Stimulated activated memory B cell treated with anti-CD40 and anti-IgM and Interleukin-4, amounts not matched to agents 10 μg/mL and 1 μg/mL and 100 μg/mL, for 72 hours (primary cell): ENCODE measurements at regions not wholly inside any gene's neighbourhood (a gene's known extent, or its start where the extent isn't known, plus 50 kb on each side); places are given as distances from the start of the nearest gene placed in this dataset.

Experiments
- ATAC-seq: fragments of 150-1000 bp; cut with Tn5 transposase; 2 replicates; pipeline ENCODE4 v1.10.0; 2021
- H3K27ac Mint-ChIP-seq: one replicate; pipeline ENCODE4 v1.8.0; 2022; ENCODE audit warnings: mild to moderate bottlenecking, mixed read lengths
- H3K27me3 Mint-ChIP-seq: one replicate; pipeline ENCODE4 v1.8.0; 2022; ENCODE audit warnings: mixed read lengths
- H3K36me3 Mint-ChIP-seq: one replicate; pipeline ENCODE4 v1.8.0; 2022; ENCODE audit warnings: mixed read lengths
- H3K4me1 Mint-ChIP-seq: one replicate; pipeline ENCODE4 v1.8.0; 2022; ENCODE audit warnings: mixed read lengths
- H3K4me3 Mint-ChIP-seq: one replicate; pipeline ENCODE4 v1.8.0; 2022; ENCODE audit warnings: mild to moderate bottlenecking, moderate library complexity, mixed read lengths
- H3K9me3 Mint-ChIP-seq: one replicate; pipeline ENCODE4 v1.8.0; 2022; ENCODE audit warnings: mixed read lengths

GRCh38 chr16:52786091-52786490, 239.1 kb upstream of the TOX3 start:
- H3K4me3 Mint-ChIP-seq: no peak overlapping the region
- H3K27ac Mint-ChIP-seq: no peak overlapping the region
- H3K9me3 Mint-ChIP-seq: no peaks in the 10 kb centered on the region
- no peaks in the 10 kb centered on the region for H3K36me3 Mint-ChIP-seq
- H3K27me3 Mint-ChIP-seq: no peaks in the 10 kb centered on the region
- no peak for ATAC-seq
- H3K4me1 Mint-ChIP-seq: no peaks in the 10 kb centered on the region

- no peaks in the 10 kb centered on the region for H3K4me1 Mint-ChIP-seq
- H3K9me3 Mint-ChIP-seq: no peaks in the 10 kb centered on the region
- ATAC-seq: no peak
- H3K27ac Mint-ChIP-seq: no peak overlapping the region
- H3K36me3 Mint-ChIP-seq: no peaks in the 10 kb centered on the region
- no peaks in the 10 kb centered on the region for H3K27me3 Mint-ChIP-seq
- no peak overlapping the region for H3K4me3 Mint-ChIP-seq
These were observed 238.7 kb upstream of the TOX3 start for GRCh38 chr16:52785653-52786052.

- Mint-ChIP-seq H3K9me3 (no peaks in the 10 kb centered on the region), H3K27me3 (no peaks in the 10 kb centered on the region), H3K36me3 (no peaks in the 10 kb centered on the region), H3K4me3 (no peak overlapping the region), H3K27ac (no peak overlapping the region), H3K4me1 (no peaks in the 10 kb centered on the region)
- no peak for ATAC-seq
These were observed 236.7 kb upstream of the TOX3 start for GRCh38 chr16:52783616-52784015.

GRCh38 chr16:52781005-52781630, 234.2 kb upstream of the TOX3 start:
- Mint-ChIP-seq H3K4me3 (no peak overlapping the region), H3K27ac (no peak overlapping the region), H3K36me3 (no peaks in the 10 kb centered on the region), H3K27me3 (no peaks in the 10 kb centered on the region), H3K4me1 (no peaks in the 10 kb centered on the region), H3K9me3 (no peaks in the 10 kb centered on the region)
- ATAC-seq: no peak

GRCh38 chr16:52773026-52773425, 226.1 kb upstream of the TOX3 start:
- H3K27ac Mint-ChIP-seq: no peak overlapping the region
- no peak overlapping the region for H3K4me3 Mint-ChIP-seq
- no peaks in the 10 kb centered on the region for H3K36me3 Mint-ChIP-seq
- no peak for ATAC-seq
- no peaks in the 10 kb centered on the region for H3K4me1 Mint-ChIP-seq
- peaks cover 3% of the 10 kb centered on the region for H3K9me3 Mint-ChIP-seq
- H3K27me3 Mint-ChIP-seq: no peaks in the 10 kb centered on the region

GRCh38 chr16:52770828-52771227, 223.9 kb upstream of the TOX3 start:
- Mint-ChIP-seq H3K4me1 (no peaks in the 10 kb centered on the region), H3K9me3 (peaks cover 3% of the 10 kb centered on the region), H3K4me3 (no peak overlapping the region), H3K36me3 (no peaks in the 10 kb centered on the region), H3K27ac (no peak overlapping the region), H3K27me3 (no peaks in the 10 kb centered on the region)
- no peak for ATAC-seq

- ATAC-seq: no peak
- Mint-ChIP-seq H3K36me3 (no peaks in the 10 kb centered on the region), H3K4me1 (no peaks in the 10 kb centered on the region), H3K4me3 (no peak overlapping the region), H3K27me3 (no peaks in the 10 kb centered on the region), H3K9me3 (no peaks in the 10 kb centered on the region), H3K27ac (no peak overlapping the region)
These were observed 211.5 kb upstream of the TOX3 start for GRCh38 chr16:52758473-52758855.

- Mint-ChIP-seq H3K27ac (no peak overlapping the region), H3K4me1 (no peaks in the 10 kb centered on the region), H3K9me3 (no peaks in the 10 kb centered on the region), H3K36me3 (no peaks in the 10 kb centered on the region), H3K27me3 (no peaks in the 10 kb centered on the region), H3K4me3 (no peak overlapping the region)
- no peak for ATAC-seq
These were observed 211.0 kb upstream of the TOX3 start for GRCh38 chr16:52757746-52758472.

- H3K9me3 Mint-ChIP-seq: no peaks in the 10 kb centered on the region
- no peaks in the 10 kb centered on the region for H3K36me3 Mint-ChIP-seq
- no peaks in the 10 kb centered on the region for H3K27me3 Mint-ChIP-seq
- H3K4me3 Mint-ChIP-seq: no peak overlapping the region
- H3K4me1 Mint-ChIP-seq: no peaks in the 10 kb centered on the region
- ATAC-seq: no peak
- no peak overlapping the region for H3K27ac Mint-ChIP-seq
These were observed 210.0 kb upstream of the TOX3 start for GRCh38 chr16:52756812-52757517.

- Mint-ChIP-seq H3K27ac (no peak overlapping the region), H3K9me3 (no peaks in the 10 kb centered on the region), H3K36me3 (no peaks in the 10 kb centered on the region), H3K4me3 (no peak overlapping the region), H3K4me1 (no peaks in the 10 kb centered on the region), H3K27me3 (no peaks in the 10 kb centered on the region)
- no peak for ATAC-seq
These were observed 208.5 kb upstream of the TOX3 start for GRCh38 chr16:52755396-52755795.

- Mint-ChIP-seq H3K27ac (no peak overlapping the region), H3K4me1 (no peaks in the 10 kb centered on the region), H3K9me3 (no peaks in the 10 kb centered on the region), H3K27me3 (no peaks in the 10 kb centered on the region), H3K4me3 (no peak overlapping the region), H3K36me3 (no peaks in the 10 kb centered on the region)
- no peak for ATAC-seq
These were observed 204.1 kb upstream of the TOX3 start for GRCh38 chr16:52751035-52751434.

- Mint-ChIP-seq H3K36me3 (no peaks in the 10 kb centered on the region), H3K4me3 (no peak overlapping the region), H3K9me3 (no peaks in the 10 kb centered on the region), H3K4me1 (no peaks in the 10 kb centered on the region), H3K27ac (no peak overlapping the region), H3K27me3 (no peaks in the 10 kb centered on the region)
- ATAC-seq: no peak
These were observed 201.8 kb upstream of the TOX3 start for GRCh38 chr16:52748741-52749140.

- no peak for ATAC-seq
- Mint-ChIP-seq H3K4me3 (no peak overlapping the region), H3K9me3 (no peaks in the 10 kb centered on the region), H3K27me3 (no peaks in the 10 kb centered on the region), H3K27ac (no peak overlapping the region), H3K4me1 (no peaks in the 10 kb centered on the region), H3K36me3 (no peaks in the 10 kb centered on the region)
These were observed 200.2 kb upstream of the TOX3 start for GRCh38 chr16:52747088-52747595.

- Mint-ChIP-seq H3K4me3 (no peak overlapping the region), H3K27me3 (no peaks in the 10 kb centered on the region), H3K4me1 (no peaks in the 10 kb centered on the region), H3K27ac (no peak overlapping the region), H3K9me3 (peaks cover 5% of the 10 kb centered on the region), H3K36me3 (no peaks in the 10 kb centered on the region)
- no peak for ATAC-seq
These were observed 196.8 kb upstream of the TOX3 start for GRCh38 chr16:52743707-52744106.

GRCh38 chr16:52742608-52743170, 195.7 kb upstream of the TOX3 start:
- no peaks in the 10 kb centered on the region for H3K27me3 Mint-ChIP-seq
- no peak for ATAC-seq
- no peaks in the 10 kb centered on the region for H3K4me1 Mint-ChIP-seq
- H3K36me3 Mint-ChIP-seq: no peaks in the 10 kb centered on the region
- H3K4me3 Mint-ChIP-seq: no peak overlapping the region
- H3K27ac Mint-ChIP-seq: no peak overlapping the region
- H3K9me3 Mint-ChIP-seq: peaks cover 8% of the 10 kb centered on the region
